IPS-NIHi7 (cell line): ENCODE measurements at regions not wholly inside any gene's neighbourhood (a gene's known extent, or its start where the extent isn't known, plus 50 kb on each side); places are given as distances from the start of the nearest gene placed in this dataset.

Source experiments
- DNase-seq: peaks from one replicate; pipeline ENCODE4 v3.0.0; 2012; ENCODE audit warnings: mixed read lengths; ENCODE audit errors: extremely low spot score

DNA sequence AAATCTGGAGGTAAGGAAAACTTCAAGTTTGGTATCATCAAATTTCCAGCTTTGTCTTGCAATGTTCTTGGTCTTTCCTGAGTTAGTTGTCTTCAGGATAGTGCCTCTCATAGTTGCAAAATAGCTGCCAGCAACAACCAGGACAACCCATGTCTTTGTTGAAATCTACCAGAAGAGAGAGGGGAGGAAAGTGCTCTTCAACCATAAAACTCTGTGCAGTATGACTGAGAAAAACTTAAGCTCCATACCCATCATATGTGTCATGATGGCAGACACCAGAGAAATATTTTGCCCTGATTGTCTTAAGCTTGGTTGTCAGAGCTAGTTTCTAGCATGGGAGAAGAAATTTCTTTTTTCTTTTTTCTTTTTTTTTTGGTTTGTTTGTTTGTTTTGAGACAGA, 103.3 kb downstream of the SPRY2 start:
- no peak for DNase-seq

DNA sequence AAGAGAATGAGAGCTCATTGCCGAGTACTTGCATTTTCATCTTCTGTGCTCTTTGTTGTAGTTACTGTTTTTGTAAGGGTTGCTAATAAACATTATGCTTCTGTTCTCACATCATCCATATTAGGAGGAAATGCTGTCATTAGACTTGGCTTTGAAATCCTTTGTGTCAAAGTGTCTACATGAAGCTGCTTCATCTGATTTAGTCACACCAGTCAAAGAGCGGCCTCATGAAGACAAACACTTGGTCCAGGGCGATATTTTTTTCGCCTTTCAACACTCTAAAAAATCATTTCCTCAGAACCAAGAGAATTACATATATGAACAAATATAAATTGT, 105.0 kb downstream of the SPRY2 start:
- no peak for DNase-seq

DNA sequence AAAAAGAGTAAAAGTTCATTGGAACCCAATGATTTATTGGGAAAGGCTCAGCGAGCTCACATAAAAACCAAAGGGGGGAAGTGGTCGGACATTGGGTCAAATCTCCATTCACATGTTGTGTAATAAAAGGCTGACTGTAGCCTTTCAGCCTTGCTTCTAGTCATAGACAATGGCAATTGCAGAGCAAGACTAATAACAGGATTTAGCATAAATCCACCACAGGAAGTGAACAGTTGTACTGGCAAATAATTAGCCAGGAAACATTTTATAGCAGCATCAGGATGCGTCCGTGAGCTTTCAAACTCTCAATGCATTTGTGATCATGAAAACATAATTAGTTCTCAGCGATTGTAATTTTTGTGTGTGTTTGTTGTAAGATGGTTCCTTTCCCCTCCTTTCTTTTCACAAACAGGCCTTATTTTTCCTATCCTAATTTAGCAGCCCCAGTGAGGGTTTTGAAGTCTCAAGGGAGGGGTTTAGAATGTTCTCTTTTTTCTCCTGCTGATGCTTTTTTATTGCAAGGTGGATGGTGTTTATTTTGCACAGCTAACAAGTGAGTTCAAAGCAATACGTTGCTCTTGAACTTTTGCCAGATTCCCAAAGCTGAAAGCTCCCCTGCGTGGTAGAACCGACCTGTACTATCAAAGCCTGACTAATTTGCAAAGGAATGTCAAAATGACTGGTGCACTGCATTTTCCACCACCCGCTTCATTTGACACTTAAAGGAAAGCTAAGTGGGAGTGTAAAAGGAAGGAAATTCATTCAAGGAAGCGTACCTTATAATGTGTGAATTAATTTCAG, 105.6 kb downstream of the SPRY2 start:
- DNase-seq = no peak

- no peak for DNase-seq
Observed at GRCh38 chr13:80227645-80228044, 113.3 kb downstream of the SPRY2 start.

DNA sequence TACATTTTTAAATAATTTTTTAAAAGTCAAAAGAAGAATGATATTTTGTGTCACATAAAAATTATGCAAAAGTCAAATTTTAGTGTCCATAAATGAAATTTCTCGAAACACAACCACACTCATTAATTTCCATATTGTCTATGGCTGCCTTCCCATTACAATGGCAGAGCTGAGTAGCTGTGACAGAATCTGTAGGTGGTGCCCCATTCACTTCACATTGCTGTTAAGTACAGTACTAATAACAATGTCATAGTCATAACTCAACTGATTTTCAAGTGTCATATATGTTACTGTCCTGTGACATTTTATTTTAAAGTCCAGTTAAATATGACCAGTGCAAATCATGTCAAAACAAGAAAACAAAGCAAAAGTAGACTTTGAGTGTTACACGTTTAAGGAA, 114.3 kb downstream of the SPRY2 start:
- DNase-seq = no peak

DNA sequence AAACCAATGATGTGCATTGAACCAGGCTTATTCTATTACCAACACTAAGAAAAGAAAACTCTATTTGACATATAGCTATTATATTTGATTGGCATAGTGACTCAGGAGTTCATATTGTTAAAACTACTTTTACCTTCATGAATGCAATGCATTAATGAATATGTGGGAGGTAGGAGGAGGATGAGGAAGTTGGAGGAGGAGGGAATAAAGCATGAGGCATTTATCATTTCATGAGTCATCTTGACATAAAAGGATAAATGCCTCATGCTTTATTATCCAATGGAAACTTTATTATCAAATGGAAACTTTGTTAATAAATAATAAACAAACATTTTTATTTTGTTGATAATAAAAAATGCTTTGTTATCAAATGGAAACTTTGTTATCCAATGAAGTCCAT, 116.5 kb downstream of the SPRY2 start:
- no peak for DNase-seq

DNA sequence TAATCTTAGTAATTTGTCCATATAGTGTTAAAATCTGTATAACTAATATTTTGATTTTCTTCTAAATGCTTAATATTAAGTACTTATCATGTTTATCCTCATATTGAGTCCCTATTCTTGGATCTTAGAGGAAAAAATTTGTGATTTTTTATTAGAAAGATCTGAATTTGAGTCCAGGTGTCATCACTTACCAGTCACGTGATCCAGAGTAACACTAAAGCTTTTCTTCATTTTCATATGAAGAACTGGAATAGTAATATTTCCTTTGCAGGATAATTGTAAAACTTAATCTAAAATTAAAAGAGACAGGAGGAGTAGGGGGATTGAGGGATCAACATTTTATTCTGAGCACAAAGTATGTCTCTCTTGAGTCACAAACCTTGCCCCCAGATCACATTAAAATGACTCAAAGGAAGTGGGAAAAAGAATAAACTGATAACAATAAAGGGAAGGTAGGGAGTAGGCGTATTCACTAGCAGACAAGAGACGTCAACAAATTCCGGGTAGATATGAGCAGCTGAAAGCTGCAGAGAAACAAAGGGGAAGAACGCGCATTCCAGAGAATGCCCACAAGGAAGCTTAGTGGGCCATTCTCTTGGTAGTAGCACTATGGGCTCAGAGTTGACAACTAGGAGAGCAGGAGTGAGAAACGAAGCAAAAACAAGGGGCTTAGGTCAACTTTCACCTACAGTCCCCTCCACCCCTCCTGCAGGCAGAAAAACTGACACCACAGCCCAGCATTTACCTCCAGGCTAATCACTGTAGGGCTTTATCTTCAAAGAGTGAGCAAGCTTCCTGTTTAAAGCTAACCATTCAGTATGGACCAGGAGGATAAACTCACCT, 123.1 kb downstream of the SPRY2 start:
- peak; percentile 54 for DNase-seq

DNA sequence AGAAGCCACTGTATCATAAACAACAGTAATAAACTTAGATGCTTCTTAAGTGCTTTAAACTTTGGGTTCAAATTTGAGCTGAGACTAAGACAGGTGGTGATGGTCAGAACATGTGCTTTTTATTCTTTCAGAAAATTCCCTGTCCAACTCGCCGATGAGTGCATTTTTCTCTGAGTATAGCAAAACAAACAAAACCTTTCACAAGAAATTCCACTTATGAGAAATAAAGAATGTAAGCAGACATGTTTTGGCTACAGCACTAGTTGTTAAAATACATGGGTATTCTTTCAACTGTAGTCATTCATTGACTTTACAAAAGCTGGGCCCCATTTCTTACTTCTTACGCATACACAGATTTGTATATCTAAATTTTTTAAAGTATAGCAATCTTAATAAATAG, 125.6 kb downstream of the SPRY2 start:
- no peak for DNase-seq

DNA sequence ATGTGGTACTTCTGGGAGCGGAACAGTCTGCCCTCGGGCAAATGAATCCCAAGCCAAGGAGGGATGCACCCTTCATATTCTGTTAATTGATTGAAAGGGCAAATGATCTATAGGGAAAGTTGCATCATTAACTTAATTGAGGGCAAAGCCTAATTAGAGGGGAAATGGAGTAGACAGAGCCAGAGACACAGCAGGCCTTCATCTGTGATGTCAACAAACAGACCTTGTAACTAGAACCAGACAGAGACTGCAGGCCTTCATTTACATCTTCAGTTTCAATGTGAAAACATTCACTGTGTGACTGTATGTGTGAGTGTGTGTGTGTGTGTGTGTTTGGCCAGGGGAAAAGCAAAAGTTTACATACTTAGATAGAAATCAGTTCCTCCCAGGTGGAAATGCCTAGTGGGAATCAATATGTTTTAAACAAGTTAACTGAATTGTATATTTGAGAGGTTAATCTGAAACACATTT, 126.4 kb downstream of the SPRY2 start:
- peak; percentile 31 for DNase-seq

DNA sequence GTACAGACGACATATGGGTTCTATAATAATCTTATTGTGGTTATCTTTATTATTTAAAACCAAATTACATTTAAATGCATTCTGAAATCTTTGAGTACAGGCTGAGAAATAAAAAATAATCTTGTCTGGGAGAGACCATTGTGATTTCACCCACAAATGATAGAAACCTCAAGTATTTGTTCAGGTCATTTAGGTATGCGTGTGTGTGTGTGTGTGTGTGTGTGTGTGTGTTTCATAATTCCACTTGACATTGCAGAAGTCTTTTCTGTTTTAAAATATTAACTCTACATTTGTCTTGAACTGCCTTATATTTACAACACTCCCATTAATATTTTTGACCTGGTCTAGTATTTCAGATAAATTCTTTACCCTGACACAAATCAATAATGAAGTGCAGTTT, 126.9 kb downstream of the SPRY2 start:
- DNase-seq = no peak

DNA sequence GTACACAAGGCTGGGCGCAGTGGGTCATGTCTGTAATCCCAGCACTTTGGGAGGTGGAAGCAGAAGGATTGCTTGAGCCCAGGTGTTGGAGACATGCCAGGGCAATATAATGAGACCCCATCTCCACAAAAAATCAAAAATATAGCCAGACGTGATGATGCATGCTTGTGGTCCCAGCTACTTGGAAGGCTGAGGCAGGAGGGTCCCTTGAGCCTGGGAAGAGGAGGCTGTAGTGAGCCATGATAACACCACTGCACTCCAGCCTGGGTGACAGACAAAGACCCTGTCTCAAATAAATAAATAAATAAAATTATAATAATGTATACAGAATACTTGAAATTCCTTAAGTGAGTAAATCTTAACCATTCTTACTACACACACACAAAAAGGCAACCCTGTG, 127.7 kb downstream of the SPRY2 start:
- no peak for DNase-seq

DNA sequence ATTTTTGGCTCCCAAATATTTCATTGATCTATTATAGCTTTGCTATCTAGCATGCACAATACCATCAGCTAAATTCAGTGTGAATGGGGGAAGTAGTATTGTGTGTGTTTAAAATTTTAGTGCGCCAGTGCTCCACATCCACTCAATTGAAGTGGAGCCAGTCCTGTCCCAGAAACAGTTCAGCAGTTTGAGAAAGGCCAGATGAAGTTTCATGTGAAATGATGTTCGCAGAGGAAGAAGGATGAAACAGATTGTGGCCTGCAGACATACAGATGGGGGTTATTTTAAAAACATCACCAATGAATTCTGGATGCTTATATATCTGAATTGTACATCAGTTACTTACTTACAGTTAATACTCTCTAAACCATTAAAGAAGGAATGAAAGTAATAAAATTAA, 129.4 kb downstream of the SPRY2 start:
- no peak for DNase-seq

DNA sequence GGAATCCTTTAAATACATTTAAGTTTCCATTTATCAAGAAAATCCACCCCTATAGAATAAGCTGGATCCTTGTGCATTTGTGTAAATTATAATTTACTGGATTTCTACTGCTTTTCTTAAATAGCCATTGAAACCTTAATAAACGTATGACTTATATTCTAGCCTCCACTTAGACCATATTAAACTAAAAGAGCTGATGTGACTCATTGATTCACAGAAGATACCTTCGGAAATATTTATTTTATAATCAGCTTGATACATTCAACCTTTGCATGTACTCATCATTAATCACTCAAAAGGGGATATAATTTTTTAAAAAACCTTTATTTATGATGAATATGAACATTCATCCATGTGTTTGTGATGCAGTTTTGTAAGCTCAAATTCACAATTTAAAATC, 136.3 kb downstream of the SPRY2 start:
- no peak for DNase-seq

- DNase-seq = no peak
Observed at GRCh38 chr13:80203496-80203895, 137.4 kb downstream of the SPRY2 start.

DNA sequence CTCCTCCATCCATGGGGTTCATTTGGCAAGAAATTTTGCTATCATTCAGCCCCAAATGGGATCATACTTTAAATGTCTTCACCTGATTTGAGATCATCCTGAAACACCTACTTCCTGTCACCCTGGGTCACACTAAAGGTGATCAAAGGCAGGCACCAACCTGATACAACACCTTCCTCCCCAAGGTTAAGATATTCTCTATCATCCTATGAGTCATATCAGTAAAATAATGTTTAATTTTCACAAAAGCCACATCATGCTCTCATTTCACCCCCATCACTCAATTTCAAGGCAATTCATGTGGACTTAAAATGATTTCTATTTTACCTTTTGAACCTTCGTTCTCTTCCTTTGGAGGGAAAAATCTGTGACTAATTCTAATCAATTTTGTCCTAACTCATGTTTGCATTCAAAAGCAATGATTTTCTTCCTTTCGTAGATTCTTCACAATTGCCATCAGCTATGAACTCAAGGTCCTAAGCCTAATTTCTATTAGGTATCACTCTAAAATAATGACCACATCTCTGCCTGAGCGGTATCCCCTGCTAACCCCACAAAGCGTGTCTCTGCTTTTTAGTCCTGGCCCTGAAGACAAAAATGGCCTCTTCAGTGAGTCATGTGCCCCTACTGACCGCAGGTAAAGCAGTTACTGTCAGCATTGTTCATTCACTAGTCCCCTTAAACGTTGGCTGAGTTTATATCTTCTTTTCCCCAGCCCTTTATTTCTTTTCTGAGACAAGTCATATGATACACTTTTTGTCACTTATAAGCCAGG, 139.0 kb downstream of the SPRY2 start:
- DNase-seq = no peak

- DNase-seq = no peak
Observed at GRCh38 chr13:80199585-80200292, 141.2 kb downstream of the SPRY2 start.

DNA sequence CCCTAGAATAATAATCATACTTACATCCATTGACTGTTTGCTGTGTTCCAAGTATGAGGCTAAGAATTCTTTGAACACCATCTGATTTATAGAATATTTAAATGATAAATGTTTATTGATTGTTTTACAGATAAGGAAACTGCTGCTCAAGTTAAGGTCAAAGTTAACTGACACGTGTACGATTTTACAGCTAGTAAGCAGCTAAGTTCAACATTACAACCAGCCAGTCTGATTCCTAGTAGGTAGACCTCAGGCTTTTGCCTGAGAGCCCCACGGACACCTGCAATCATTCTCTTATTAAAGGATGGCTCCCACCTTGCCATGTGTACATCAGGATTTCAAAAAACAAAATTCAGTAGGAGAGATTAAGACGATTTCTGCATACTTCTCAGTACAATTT, 141.9 kb downstream of the SPRY2 start:
- no peak for DNase-seq

GRCh38 chr13:80196756-80197155, 144.2 kb downstream of the SPRY2 start:
- DNase-seq = no peak

DNA sequence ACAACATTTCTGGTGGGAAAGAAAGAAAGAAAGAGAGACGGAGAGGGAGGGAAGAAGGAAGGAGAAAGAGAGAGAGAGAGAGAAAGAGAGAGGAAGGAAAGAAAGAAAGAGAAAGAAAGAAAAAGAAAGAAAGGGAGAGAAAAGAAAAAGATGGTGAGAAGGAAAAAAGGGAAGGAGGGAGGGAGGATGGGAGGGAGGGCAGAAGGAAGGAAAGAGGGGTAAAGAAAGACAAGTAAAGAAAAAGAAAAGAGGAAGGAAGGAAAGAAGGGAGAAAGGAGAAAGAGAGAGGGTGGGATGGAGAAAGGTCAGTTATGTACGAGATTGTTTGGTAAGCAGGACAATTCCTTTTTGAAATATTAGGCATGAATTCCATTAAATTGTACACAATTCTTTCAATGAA, 145.3 kb downstream of the SPRY2 start:
- DNase-seq = no peak

DNA sequence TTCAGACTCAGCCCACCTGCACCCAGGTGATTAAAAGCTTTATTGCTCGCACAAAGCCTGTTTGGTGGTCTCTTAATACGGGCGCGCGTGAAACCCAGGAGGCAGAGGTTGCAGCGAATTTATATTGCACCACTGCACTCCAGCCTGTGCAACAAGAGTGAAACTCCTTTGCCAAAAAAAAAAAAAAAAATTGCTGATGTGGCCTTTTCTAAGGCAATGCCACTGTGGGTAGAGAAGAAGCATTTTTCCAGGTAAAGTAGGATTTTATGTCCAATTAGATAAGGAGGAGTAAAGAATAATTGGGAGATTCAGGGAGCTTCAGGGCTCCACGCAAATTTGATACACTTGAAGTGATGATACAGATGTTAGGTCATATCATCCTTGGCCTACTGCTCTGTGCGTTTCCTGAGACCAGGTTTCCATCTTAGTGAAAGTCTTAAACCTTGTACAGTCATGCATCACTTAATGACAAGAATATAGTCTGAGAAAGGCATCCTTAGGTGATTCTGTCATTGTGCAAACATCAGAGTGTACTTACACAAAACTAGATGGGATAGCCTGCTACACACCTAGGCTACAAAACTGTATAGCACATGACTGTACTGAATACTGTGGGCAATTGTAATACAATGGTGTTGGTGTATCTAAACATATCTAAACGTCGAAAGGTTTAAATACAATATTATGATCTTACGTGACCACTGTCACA, 150.9 kb downstream of the SPRY2 start:
- DNase-seq = no peak

GRCh38 chr13:80180740-80181355, 160.1 kb downstream of the SPRY2 start:
- no peak for DNase-seq
